ENCODE measurements at regions not wholly inside any gene's neighbourhood (a gene's known extent, or its start where the extent isn't known, plus 50 kb on each side); places are given as distances from the start of the nearest gene placed in this dataset.
A peak's percentile ranks its signal among the peaks of the same experiment; 100 is the strongest.

- no peak overlapping the region for H3K9ac ChIP-seq (ENCODE audit: low read depth, low read length)
- no peak overlapping the region for H3K27ac ChIP-seq (ENCODE audit: low read depth, low read length)
- H3K27me3 ChIP-seq (ENCODE audit: control insufficient read depth, insufficient read depth, low read length): peaks cover 25% of the 10 kb centered on the region
- H3K4me3 ChIP-seq (ENCODE audit: low read depth, low read length): no peak overlapping the region
- H3K4me1 ChIP-seq (ENCODE audit: control insufficient read depth, insufficient read depth, low read length): peaks cover 14% of the 10 kb centered on the region
- no peaks in the 10 kb centered on the region for H3K9me3 ChIP-seq (ENCODE audit: control insufficient read depth, insufficient read depth, low read length)
- H3K36me3 ChIP-seq (ENCODE audit: control insufficient read depth, insufficient read depth, low read length): no peaks in the 10 kb centered on the region
Observed at GRCh38 chr14:34063042-34063441, 112.2 kb upstream of the EGLN3 start.

GRCh38 chr14:34062353-34062973 is 111.6 kb upstream of the EGLN3 start:
- Histone ChIP-seq H3K27ac (ENCODE audit: low read depth, low read length) (no peak overlapping the region), H3K36me3 (ENCODE audit: control insufficient read depth, insufficient read depth, low read length) (no peaks in the 10 kb centered on the region), H3K27me3 (ENCODE audit: control insufficient read depth, insufficient read depth, low read length) (peaks cover 25% of the 10 kb centered on the region), H3K4me3 (ENCODE audit: low read depth, low read length) (no peak overlapping the region), H3K9me3 (ENCODE audit: control insufficient read depth, insufficient read depth, low read length) (no peaks in the 10 kb centered on the region), H3K4me1 (ENCODE audit: control insufficient read depth, insufficient read depth, low read length) (peaks cover 14% of the 10 kb centered on the region), H3K9ac (ENCODE audit: low read depth, low read length) (no peak overlapping the region)

- Histone ChIP-seq H3K4me1 (ENCODE audit: control insufficient read depth, insufficient read depth, low read length) (peaks cover 14% of the 10 kb centered on the region), H3K36me3 (ENCODE audit: control insufficient read depth, insufficient read depth, low read length) (no peaks in the 10 kb centered on the region), H3K27me3 (ENCODE audit: control insufficient read depth, insufficient read depth, low read length) (peaks cover 25% of the 10 kb centered on the region), H3K9me3 (ENCODE audit: control insufficient read depth, insufficient read depth, low read length) (no peaks in the 10 kb centered on the region), H3K4me3 (ENCODE audit: low read depth, low read length) (peak overlapping the region; percentile 68), H3K9ac (ENCODE audit: low read depth, low read length) (peak overlapping the region; percentile 81), H3K27ac (ENCODE audit: low read depth, low read length) (no peak overlapping the region)
Observed at GRCh38 chr14:34060651-34060999, 109.8 kb upstream of the EGLN3 start.

DNA sequence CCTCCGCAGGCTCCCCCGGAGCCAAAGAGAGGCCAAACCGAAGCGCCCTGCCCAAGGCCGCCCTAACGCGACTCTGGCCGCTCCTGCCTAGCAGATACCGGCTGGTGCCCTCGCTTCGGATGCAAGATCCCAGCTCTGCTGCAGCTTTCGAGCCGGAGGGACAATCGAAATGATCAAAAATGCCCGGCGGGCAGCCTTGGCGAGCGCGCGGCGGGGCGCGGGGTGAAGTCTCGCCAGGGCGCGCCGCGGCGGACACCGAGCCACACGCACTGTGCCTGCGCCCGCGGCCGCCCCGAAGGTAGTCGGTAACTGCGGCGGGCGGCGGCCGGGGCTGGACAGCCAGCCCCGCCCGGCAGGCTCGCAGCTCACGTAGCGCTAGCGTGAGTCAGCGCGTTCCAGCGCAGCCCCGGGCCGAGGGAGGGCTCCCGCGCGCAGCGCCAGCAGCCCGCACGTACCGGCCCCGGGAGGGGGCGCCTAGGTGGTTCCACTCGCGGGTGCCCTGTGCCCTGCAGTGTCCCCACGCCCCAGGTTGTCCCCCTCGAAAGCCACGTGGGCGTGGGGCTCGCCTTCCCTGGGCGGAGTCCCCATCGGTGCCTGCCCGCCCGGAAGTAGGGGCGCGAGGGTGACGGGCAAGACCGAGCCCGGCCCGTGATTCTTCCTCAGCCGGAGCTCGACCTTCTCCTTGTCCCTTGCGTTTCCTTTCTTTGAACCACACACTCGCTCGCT is 109.2 kb upstream of the EGLN3 start:
- no peaks in the 10 kb centered on the region for H3K36me3 ChIP-seq (ENCODE audit: control insufficient read depth, insufficient read depth, low read length)
- peak overlapping the region; percentile 68 for H3K4me3 ChIP-seq (ENCODE audit: low read depth, low read length)
- H3K9me3 ChIP-seq (ENCODE audit: control insufficient read depth, insufficient read depth, low read length): no peaks in the 10 kb centered on the region
- peaks cover 14% of the 10 kb centered on the region for H3K4me1 ChIP-seq (ENCODE audit: control insufficient read depth, insufficient read depth, low read length)
- H3K27ac ChIP-seq (ENCODE audit: low read depth, low read length): peak overlapping the region; percentile 63
- H3K9ac ChIP-seq (ENCODE audit: low read depth, low read length): peak overlapping the region; percentile 81
- peaks cover 25% of the 10 kb centered on the region for H3K27me3 ChIP-seq (ENCODE audit: control insufficient read depth, insufficient read depth, low read length)

DNA sequence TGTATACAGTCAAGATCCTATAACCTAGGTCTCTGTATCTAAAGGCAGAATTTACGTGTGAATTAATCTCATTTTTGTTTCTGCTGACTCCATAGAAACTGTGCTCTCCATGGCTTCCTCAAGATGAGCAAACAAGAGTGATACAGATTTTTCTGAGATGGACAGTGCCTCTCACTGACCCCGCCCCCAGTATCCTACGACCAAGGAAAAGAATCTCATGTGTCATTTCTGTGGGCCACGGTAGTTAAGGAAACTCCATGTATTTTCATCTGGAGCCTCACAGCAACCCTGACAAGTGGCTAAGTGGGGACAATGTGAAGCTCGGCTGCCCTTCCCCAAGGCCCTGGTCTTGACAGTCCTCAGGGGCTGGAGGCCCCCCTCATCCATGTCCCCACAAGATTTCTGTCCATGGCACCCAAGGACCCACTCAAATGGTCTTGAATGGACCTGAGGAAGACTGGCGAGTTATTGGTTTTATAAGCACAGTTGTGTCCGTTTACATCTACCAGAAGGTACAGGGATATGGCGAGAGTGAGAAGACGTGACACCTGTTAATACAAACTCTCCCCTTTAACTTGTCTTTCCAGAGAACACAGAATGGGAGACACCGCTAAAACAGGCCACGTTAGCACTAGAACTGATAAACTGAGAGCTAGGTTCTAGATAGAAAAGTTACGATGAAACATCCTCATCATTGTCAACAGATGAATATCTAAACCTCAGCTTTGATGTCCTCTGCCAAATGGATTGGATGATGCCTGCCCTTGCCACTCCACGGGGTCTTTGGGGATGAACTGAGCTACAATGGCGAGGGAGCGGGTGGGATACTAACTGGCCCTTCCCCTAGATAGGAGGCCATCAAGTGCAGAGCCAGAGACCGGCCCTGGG is 108.4 kb upstream of the EGLN3 start:
- Histone ChIP-seq H3K4me1 (ENCODE audit: control insufficient read depth, insufficient read depth, low read length) (peaks cover 14% of the 10 kb centered on the region), H3K9me3 (ENCODE audit: control insufficient read depth, insufficient read depth, low read length) (no peaks in the 10 kb centered on the region), H3K36me3 (ENCODE audit: control insufficient read depth, insufficient read depth, low read length) (no peaks in the 10 kb centered on the region), H3K4me3 (ENCODE audit: low read depth, low read length) (peak overlapping the region; percentile 68), H3K9ac (ENCODE audit: low read depth, low read length) (peak overlapping the region; percentile 81), H3K27ac (ENCODE audit: low read depth, low read length) (peak overlapping the region; percentile 63), H3K27me3 (ENCODE audit: control insufficient read depth, insufficient read depth, low read length) (peaks cover 25% of the 10 kb centered on the region)

- Histone ChIP-seq H3K36me3 (ENCODE audit: control insufficient read depth, insufficient read depth, low read length) (no peaks in the 10 kb centered on the region), H3K9ac (ENCODE audit: low read depth, low read length) (no peak overlapping the region), H3K27ac (ENCODE audit: low read depth, low read length) (no peak overlapping the region), H3K9me3 (ENCODE audit: control insufficient read depth, insufficient read depth, low read length) (no peaks in the 10 kb centered on the region), H3K27me3 (ENCODE audit: control insufficient read depth, insufficient read depth, low read length) (peaks cover 25% of the 10 kb centered on the region), H3K4me1 (ENCODE audit: control insufficient read depth, insufficient read depth, low read length) (peaks cover 14% of the 10 kb centered on the region), H3K4me3 (ENCODE audit: low read depth, low read length) (no peak overlapping the region)
Observed at GRCh38 chr14:34058510-34058909, 107.6 kb upstream of the EGLN3 start.

GRCh38 chr14:34056046-34056445 is 105.2 kb upstream of the EGLN3 start:
- H3K4me1 ChIP-seq (ENCODE audit: control insufficient read depth, insufficient read depth, low read length): peaks cover 11% of the 10 kb centered on the region
- H3K4me3 ChIP-seq (ENCODE audit: low read depth, low read length): no peak overlapping the region
- no peak overlapping the region for H3K27ac ChIP-seq (ENCODE audit: low read depth, low read length)
- peaks cover 18% of the 10 kb centered on the region for H3K27me3 ChIP-seq (ENCODE audit: control insufficient read depth, insufficient read depth, low read length)
- H3K9me3 ChIP-seq (ENCODE audit: control insufficient read depth, insufficient read depth, low read length): no peaks in the 10 kb centered on the region
- no peak overlapping the region for H3K9ac ChIP-seq (ENCODE audit: low read depth, low read length)
- H3K36me3 ChIP-seq (ENCODE audit: control insufficient read depth, insufficient read depth, low read length): no peaks in the 10 kb centered on the region

- Histone ChIP-seq H3K4me3 (ENCODE audit: low read depth, low read length) (no peak overlapping the region), H3K36me3 (ENCODE audit: control insufficient read depth, insufficient read depth, low read length) (no peaks in the 10 kb centered on the region), H3K9me3 (ENCODE audit: control insufficient read depth, insufficient read depth, low read length) (no peaks in the 10 kb centered on the region), H3K27ac (ENCODE audit: low read depth, low read length) (no peak overlapping the region), H3K4me1 (ENCODE audit: control insufficient read depth, insufficient read depth, low read length) (peaks cover 5% of the 10 kb centered on the region), H3K9ac (ENCODE audit: low read depth, low read length) (no peak overlapping the region), H3K27me3 (ENCODE audit: control insufficient read depth, insufficient read depth, low read length) (peaks cover 12% of the 10 kb centered on the region)
Observed at GRCh38 chr14:34055157-34055950, 104.5 kb upstream of the EGLN3 start.

- Histone ChIP-seq H3K9ac (ENCODE audit: low read depth, low read length) (no peak overlapping the region), H3K4me1 (ENCODE audit: control insufficient read depth, insufficient read depth, low read length) (no peaks in the 10 kb centered on the region), H3K4me3 (ENCODE audit: low read depth, low read length) (no peak overlapping the region), H3K9me3 (ENCODE audit: control insufficient read depth, insufficient read depth, low read length) (no peaks in the 10 kb centered on the region), H3K27ac (ENCODE audit: low read depth, low read length) (no peak overlapping the region), H3K27me3 (ENCODE audit: control insufficient read depth, insufficient read depth, low read length) (no peaks in the 10 kb centered on the region), H3K36me3 (ENCODE audit: control insufficient read depth, insufficient read depth, low read length) (no peaks in the 10 kb centered on the region)
Observed at GRCh38 chr14:34053666-34054065, 102.8 kb upstream of the EGLN3 start.

DNA sequence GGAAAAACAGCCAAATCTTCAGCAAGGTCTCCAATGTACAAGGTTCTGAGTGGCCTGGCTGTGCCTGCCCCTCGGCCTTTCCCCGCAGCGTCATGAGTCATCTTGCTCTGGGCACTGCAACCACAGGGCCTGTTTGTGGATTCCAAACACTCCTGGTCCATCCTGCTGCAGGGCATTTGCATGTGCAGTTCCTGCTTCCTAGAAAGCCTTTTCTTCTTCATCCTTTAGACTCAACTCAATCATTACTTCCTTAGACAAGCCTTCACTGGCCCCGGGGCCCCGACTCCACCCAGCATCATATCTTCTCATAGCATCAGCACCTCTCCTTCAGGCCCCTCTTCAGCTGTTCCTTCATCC is 101.8 kb upstream of the EGLN3 start:
- Histone ChIP-seq H3K27me3 (ENCODE audit: control insufficient read depth, insufficient read depth, low read length) (no peaks in the 10 kb centered on the region), H3K4me1 (ENCODE audit: control insufficient read depth, insufficient read depth, low read length) (no peaks in the 10 kb centered on the region), H3K9me3 (ENCODE audit: control insufficient read depth, insufficient read depth, low read length) (no peaks in the 10 kb centered on the region), H3K36me3 (ENCODE audit: control insufficient read depth, insufficient read depth, low read length) (no peaks in the 10 kb centered on the region), H3K4me3 (ENCODE audit: low read depth, low read length) (no peak overlapping the region), H3K27ac (ENCODE audit: low read depth, low read length) (no peak overlapping the region), H3K9ac (ENCODE audit: low read depth, low read length) (no peak overlapping the region)
